Renal cortical epithelial cell (primary cell): ENCODE measurements at regions not wholly inside any gene's neighbourhood (a gene's known extent, or its start where the extent isn't known, plus 50 kb on each side); places are given as distances from the start of the nearest gene placed in this dataset.
A peak's percentile ranks its signal among the peaks of the same experiment; 100 is the strongest.
"Not testable (repeated sequence)": the region's sequence is repeated elsewhere in the genome, so short reads cannot be mapped to it uniquely, and the experiment has no call there.

ENCODE experiments used
- DNase-seq: peaks from one replicate; pipeline ENCODE4 v3.0.0-alpha.2; 2011; ENCODE audit warnings: low read depth

DNA sequence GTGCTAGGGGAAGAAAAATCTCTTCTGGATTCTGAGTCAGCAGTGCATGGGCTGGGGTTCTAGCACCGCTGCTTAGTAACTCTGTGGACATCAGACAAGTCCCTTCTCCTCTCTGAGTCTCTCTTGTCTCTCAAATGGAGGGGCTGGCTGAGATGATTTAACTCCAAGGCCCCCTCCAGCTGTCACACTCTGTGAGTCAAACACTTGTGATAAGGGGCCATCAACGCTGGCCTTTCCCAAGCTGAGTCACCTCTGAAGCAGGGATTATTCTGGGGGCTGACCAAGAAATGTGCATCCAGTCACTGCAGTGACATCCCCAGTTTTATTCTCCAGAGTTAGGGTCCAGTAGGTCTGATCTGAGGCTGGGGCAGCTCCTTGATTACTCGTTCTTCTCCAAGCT lies 110.4 kb upstream of the ZNF462 start:
- no peak for DNase-seq

DNA sequence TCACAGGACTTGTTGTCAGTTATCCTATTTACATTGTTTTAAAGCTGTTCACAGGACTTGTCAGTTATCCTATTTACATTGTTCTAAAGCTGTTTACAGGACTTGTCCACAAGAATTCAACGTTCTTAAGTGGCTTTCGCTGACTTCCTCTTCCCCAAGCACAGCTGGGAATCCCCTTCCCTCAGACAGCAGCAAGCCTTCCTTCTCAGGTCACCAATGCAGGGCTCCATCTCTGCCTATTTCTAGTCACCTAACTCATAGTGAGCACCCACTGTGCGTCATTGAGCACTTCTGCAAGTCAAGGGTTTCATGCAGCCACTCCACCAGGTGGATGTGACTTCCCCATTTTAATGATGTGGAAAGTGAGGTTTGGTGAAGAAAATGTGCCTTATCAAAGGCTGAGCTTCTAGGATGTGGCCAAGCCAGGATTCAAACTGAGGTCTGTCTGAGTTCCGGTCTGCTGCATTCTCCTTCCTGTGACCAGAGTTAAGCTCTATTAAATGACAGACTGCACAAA lies 109.8 kb upstream of the ZNF462 start:
- peak; percentile 43 for DNase-seq

DNA sequence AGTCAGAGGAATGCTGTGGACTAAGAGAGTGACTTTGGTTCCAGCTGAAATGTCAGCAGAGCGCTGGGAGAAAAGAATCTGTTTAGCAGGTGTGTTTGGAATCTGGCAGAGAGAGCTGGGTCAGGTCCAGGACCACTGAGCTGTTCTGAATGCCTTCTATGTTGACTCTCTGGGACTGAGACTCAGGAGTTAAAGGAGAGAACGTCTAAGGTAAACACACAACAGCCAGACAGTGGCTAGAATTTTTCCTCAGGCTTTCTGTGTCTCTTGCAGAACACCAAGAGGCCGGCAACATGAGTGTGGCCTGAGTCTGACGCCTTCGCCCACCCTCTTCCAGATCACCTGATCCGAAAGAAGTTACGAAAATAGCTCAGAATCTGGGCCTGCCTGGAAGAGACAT lies 107.2 kb upstream of the ZNF462 start:
- DNase-seq: peak; percentile 80

DNA sequence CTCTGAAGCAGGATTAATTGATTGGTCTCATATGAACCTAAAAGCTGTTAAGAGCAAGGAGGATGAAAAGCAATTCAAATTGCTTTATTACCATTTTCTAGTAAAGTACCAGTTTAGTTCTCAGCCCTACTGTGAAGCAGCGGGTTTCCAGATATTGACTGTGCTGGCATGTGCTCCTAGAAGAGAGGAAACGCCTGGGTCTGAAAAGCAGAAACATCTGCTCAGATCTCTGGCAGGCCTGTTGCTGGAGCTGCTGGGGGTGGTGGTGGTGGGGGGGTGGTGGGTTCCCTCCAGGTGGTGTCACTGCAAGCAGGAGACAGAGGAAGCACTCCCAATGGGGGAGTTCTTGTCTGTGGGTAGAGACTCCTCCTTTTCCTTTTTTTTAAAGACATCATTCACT lies 105.5 kb upstream of the ZNF462 start:
- DNase-seq: no peak

DNA sequence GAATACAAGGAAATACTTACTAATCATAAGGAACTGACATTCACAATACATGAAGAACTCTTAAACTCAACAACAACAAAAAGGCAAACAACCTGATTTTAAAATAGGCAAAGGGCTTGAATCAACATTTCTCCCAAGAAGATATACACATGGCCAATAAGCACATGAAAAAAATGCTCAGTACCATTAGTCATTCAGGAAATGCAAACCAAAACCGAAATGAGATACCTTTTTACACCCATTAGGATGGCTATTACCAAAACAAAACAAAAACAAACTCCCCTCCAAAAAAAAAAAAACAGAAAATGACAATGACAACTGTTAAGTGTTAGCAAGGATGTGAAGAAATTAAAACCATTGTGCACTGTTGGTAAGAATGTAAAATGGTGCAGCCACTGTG lies 104.1 kb upstream of the ZNF462 start:
- DNase-seq: peak; percentile 52

DNA sequence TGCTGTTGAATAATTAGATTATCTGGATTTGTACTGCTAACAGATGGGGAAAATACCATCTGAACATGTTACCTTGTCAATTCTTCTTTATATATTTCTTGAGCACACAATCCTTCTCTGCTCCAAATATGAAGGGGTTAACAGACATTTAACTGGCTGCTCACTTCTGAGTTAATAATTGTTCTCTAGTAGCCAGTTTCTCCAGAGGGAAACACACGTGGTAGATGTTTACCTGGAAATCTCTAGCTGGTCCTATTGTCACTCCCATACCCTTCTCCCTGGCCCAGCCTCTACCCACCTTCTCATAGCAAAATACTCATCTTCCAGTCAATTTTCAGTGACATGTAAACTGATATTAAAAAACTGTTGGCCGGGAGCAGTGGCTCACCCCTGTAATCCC lies 101.5 kb upstream of the ZNF462 start:
- peak; percentile 71 for DNase-seq

DNA sequence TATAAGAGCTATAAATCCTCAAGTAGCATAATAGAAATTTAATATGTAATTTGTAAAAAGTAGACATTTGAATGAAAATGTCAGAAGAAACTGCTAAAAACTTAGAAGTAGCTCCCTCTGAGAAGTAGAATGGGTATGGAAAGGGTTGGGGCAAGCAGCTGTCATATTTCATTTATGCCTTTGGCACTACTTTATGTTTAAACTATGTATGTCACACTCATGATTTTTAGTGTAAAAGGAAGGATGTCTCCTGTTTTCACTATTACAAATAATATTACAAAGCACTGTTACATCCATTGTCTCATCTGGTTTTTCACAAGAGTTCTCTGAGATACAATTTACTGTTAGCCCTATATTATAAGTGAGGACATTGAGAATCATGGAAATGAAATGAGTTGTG lies 96.3 kb upstream of the ZNF462 start:
- DNase-seq: no peak

DNA sequence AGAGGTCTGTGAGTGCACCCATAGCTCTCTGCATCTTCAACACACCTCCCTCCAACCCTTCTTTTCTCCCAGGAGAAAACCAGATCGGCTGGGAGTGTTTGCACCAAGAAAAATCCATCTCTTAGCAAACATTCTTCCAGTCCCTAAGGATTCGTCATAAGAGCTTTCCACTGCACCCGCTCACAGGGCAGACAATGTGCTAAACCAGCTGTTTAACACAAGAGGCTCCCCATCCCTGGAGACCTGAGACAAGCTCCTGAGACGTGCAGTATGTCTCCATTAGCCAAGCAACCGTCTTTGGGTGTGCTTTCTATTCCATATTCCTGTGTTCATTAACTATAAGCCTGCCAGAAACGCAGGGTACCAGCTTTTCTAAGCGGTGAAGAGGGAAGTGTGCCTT lies 93.6 kb upstream of the ZNF462 start:
- DNase-seq: no peak

DNA sequence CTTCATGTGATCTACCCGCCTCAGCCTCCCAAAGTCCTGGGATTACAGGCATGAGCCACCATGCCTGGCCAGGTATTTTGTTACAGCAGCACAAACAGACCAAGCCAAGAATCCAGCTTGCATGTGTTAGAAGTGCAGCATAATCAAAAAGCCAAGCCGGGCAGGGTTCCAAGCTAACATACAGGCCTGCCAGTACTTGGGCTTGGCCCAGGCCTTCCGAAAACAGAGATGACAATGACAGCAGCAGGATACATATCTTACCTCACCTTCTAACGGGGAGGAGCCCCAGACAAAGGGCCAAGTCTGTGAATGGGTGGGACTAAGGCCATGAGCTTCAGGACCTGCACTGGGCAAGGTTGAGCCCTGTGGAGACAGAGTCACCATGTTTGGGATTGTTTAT lies 91.4 kb upstream of the ZNF462 start:
- DNase-seq: no peak

DNA sequence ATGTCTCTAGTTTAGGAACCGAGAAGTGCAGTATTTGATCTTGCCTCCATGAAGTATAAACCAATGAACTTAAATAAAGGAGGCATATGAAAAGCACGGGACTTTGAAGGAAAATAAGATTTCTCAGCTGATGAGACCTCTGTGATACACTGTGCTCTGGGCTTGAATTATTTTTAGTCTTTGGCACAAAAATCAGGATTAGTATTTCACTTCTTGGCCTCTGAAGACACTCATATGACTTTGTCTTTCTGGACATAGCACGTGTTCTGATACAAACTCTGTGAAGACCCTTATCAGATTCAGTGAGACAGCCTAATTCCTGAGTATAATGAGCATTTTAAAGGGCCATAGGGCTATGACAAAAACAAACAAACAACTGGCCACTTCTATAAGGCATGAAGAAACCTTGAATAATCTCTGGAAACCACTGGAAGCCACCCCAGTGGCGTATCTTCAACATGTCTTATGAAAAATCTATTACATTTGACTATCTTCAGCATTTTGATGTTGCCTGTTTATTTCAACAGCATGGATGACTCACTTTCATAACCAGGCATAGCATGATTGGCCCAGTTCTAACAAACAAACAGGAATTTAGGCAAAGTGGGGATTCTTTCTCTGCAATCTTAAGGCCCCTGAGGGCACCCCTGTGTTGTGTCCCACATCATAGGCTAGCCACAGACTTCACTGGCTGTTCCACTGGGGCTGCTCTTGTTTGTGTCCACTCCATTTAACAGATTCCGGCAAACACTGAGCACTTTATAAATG lies 90.3 kb upstream of the ZNF462 start:
- DNase-seq: peak; percentile 34

DNA sequence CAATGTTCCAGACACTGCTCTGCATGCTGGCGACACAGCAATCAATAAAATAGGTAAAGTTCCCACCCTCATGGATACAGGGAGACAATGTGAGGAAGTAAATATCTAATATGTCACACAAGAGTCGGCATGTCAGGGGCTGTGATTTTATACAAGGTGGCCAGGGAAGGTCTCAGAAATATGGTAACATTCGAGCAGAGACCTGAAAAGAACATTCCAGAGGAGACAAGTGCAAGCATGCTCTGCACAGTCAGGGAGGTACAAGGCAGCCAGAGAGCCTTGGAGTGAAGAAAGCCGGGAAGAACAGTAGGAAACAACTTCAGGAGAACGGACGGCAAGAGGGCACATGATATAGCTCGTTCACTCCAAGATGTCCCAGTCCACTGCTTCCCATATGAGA lies 89.2 kb upstream of the ZNF462 start:
- DNase-seq: no peak

DNA sequence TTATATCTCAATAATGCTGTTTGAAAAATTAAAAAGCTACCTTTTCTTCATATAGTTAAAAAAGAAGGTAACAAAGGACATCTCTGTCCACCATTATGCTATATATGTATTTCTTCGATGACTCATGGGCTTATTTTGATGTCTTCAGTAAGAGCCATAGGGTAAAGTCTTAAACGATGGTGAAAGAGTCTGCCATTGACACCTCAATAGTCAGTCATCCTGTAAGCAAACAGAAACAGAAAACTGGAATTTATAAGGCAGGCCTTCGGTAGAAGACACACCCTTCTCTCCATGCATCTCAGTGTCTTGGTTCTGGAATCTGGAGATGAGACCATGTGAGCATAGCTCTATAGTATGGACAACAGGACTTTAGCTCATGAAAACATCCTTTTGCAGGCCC lies 87.0 kb upstream of the ZNF462 start:
- no peak for DNase-seq

DNA sequence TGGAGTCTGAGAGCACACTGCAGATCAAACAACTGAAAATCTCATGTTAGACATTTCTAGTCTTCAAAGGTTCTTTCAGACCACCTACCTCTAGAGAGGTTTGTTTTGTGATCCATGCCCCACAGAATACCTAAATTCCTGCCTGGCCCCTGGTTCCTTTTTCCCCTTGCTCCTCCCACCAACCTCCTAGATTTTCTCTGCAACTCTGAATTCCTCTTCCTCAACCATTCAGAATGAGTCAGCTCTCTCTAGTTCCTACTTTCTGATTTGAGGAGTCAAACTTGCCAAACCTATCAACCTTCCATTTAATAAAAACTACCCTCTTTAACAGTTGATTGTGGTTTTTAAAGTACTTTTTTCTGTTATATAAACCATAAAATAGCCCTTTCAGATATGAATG lies 83.2 kb upstream of the ZNF462 start:
- peak; percentile 46 for DNase-seq

DNA sequence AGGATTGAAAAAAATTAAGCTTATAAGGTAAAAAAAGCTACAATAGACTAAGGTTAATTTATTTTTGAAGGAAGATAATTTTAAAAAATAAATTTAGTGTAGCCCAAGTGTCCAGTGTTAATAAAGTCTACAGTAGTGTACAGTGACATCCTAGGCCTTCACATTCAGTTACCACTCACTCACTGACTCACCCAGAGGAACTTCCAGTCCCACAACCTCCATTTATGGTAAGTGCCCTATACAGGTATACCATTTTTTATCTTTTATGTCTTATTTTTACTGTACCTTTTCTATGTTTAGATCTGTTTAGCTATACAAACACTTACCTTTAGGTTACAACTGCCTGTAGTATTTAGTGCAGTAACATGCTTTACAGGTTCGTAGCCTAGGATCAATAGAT lies 79.8 kb upstream of the ZNF462 start:
- DNase-seq: no peak

DNA sequence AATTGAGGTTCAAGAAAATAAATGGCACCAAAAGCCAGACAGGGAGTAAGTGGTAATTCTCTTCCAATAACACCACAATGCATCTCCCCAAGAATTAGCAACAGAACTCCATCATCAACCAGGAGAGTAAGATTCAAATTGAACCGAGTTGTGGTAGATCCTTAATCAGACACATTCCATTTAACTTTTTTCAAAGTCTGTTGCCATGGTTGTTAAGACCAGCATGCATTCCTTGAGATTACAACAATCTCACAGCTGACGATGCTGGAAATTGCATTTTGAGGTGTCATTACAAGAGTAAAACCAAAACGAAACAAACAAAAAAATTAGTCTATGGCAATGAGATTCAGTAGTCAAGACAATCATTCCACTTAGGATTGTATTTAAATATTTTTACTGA lies 78.9 kb upstream of the ZNF462 start:
- peak; percentile 25 for DNase-seq

DNA sequence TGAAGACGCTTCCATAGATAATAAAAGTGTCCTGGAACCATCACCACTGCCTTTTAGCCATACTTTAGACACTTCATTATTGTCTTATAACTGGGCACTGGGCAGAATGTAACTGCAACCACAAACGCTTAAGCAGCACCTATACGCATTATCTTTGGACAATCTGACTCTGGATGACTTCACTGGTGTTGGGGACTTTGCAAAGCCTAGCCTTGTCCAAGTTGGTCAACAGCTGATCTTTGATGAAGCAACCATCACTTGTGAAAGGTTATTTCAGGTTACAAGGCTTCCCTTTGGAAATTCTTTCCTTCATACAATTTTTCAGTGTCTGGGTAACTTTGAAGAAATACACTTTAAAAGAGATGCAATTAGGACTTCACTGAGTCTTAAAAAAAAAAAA lies 77.8 kb upstream of the ZNF462 start:
- DNase-seq: no peak

DNA sequence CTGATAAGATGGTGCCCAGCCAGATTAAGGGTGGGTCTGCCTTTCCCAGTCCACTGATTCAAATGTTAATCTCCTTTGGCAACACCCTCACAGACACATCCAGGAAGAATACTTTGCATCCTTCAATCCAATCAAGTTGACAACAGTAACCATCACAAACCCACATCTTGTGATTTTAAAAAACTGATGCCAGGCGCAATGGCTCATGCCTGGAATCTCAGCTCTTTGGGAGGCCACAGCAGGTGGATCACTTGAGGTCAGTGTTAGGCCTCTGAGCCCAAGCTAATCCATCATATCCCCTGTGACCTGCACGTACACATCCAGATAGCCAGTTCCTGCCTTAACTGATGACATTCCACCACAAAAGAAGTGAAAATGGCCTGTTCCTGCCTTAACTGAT lies 74.9 kb upstream of the ZNF462 start:
- DNase-seq: not testable (repeated sequence)

DNA sequence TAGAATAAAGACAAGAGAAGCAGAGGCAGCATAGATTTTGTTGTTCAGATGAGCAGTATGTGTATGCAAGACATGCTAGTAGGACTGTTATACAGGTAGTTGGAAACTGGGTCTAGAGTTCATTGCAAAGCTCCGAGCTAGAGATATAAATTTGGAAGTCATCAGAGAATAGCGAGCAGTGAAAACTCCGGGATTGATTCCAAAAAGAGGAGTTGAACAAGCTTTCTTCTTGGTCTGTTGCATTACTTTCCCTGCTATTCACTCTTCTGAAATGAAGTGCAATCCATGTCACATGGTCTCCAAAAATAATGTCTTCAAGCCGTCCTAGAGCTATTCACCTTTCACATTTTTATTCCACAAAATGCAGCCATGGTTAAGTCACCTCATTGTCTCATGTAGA lies 67.9 kb upstream of the ZNF462 start:
- no peak for DNase-seq

DNA sequence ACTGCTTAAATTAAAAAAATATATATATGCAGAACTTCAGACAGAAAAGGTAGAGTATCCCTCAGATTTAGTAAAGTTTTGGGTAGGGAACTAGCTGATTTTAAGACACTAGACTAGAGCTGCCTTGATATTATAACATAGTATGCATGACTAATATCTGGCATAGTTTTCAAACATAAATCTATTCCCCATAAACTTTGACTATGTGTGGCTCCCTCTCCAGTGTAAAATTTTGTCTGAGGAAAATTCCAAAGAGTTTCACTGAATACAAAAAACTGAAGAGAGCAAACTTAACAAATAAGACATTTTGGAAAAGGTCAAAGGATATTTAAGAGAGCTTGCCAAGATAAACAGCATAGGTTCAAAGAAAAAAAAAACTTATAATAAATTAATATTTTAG lies 66.2 kb upstream of the ZNF462 start:
- no peak for DNase-seq

DNA sequence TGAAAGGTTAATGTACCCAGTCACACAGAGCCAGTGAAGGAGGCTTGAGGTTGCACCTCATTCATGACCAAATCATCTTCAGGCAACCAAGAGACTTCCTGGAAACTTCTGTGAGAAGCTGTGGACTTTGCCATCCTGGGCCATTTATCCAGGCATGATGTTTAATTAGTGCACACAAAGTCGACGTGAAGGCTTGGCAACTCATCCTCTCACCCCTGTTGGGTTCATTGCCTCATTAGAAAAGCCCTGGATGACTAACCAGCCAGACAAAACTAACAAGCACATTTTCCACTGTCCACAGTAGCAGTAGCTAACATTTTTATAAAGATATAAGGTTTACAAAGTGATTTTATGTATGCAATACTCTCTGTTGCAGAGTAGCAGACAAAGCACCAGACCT lies 65.7 kb upstream of the ZNF462 start:
- DNase-seq: peak; percentile 95

DNA sequence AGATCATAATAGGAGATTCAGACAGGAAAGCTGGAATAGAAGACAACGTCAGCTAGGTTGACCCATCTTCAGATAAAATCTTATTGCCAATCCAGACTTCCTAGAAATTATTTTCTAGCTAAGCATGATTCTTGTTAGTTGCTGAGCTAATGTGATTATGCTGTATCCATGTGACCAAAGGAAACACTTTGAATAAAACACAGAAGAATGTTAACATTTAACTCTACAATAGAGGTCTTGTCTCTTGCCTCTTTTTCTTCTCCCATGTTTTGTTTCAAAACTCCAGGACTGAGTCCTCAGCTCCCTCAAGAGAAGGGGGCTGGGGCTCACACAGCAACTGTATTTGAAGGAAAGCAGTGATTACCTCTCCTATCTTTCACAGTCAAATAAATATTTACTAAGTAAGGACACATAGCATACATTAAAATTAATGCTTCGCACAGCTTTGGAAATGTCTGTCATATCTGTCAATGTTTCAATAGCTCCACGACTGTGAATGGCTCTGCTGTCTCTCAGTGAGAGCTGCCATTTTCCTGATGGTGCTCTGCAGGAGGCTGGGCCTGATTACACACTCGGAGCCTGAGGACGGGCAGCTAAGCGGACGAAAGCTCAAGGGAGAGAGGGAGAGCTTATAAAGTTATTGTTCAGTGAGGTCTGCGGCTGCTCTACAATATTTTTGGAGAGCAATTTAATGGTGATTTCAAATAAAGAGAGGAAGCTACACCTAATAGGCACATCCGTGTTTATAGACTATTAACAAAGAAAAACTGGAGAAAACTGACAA lies 64.8 kb upstream of the ZNF462 start:
- DNase-seq: peak; percentile 85

DNA sequence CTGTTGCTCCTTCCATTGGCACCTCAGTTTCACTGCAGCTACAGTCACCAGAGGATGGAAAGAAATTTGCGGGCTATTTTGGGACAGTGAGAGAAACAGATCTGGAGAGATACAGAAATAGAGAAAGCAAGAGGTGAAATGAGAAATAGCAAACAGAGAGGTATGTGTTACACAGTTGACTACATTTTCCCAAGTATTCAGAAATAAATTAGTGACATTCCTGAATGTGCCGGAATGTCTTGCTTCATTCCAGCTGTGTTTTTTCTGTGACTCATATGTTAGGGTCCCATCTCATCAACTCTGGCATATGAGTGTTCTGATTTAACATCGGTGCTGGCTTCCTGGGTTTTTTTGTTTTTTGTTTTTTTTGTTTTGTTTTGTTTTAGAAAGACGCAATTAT lies 63.8 kb upstream of the ZNF462 start:
- DNase-seq: peak; percentile 97

DNA sequence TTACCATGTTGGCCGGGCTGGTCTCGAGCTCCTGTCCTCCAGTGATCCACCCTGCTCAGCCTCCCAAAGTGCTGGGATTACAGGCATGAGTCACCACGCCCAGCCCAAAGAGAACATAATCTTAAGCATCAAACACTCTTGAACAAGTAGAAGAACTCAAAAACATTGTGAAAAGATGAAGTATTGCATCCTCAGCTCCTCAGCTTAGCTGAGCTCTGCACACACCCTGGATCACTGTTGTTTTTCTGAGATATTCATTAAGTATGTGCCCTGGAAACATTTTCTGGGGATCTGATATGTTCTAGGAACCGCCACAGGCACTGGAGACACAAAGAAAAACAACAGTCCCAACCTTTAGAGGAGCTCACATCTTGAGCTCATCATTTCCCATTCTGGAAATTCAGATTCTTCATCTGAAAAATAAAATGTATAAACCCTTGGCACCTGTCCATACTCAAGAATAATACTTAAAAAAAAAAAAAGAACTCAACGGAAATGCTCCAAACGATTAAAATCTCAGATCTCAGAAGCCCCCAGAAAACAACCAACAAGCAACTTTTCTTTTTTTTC lies 62.2 kb upstream of the ZNF462 start:
- DNase-seq: no peak
